GM19467 (cell line): ENCODE measurements at regions not wholly inside any gene's neighbourhood (a gene's known extent, or its start where the extent isn't known, plus 50 kb on each side); places are given as distances from the start of the nearest gene placed in this dataset.

Experiments used
- ATAC-seq: cut with Tn5 transposase; IDR thresholded peaks from one replicate; pipeline ENCODE4 v1.9.1; 2021; ENCODE audit warnings: mild to moderate bottlenecking, moderate library complexity; ENCODE audit not compliant: unreplicated experiment

DNA sequence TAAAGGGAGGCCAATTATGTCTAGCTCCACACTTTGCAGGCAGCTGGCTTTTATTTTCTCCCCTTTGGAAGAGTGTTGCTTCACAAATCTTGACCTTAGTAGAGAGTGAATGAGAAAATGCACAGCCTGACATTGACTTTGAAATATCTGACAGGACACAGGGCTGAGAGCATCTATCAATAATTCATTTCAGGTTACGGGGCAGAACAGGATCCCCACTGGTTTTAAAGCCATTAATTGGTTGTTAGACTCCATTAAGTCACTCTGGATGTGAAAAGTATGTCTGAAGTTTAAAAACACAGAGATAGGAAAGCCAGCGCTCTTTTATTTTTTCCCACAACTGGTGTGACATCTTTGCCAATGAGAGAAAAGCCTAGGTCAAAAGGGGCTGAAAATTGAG lies 251.9 kb upstream of the TMC3 start:
- ATAC-seq: no peak

GRCh38 chr15:81619002-81619401 lies 245.0 kb upstream of the TMC3 start:
- ATAC-seq: no peak

- no peak for ATAC-seq
Measured at GRCh38 chr15:81612631-81613030, 238.6 kb upstream of the TMC3 start.

DNA sequence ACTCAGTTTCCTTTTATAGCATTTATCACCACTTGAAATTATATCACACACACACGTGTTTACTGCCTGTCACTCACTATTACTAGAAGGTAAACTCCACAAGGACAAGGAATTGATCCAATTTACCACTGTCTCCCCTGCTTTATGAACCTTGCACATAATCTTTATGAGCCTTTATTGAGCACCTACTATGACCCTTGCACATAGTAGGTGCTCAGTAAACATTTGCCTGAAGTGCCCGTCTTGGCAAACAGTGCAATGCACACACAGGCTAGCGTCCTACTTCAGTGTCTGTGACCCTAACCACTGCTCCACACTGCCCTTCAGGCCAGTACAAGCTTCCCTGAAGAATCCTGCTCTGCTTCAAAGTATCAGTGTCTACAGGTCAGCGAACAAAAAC lies 237.7 kb upstream of the TMC3 start:
- no peak for ATAC-seq

- ATAC-seq: no peak
Measured at GRCh38 chr15:81608309-81608829, 234.4 kb upstream of the TMC3 start.

DNA sequence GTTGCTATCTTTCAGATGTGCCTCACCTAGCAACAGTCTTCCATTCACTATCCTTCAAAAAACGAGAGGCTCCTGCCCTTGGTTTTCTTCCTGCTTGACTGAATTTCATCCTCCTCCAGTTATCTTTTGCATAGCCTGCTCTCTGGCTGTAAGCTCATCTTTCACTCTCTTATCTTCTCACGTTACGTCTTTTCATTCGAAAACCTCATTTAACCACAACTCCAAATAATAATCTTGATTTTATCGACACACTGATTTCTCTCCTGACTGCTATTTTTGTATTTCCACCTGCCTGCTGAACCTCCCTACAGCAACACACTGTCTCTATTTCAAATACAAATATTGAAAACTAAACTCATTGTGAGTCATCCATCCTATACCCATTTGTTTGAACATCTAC lies 230.7 kb upstream of the TMC3 start:
- ATAC-seq: no peak

DNA sequence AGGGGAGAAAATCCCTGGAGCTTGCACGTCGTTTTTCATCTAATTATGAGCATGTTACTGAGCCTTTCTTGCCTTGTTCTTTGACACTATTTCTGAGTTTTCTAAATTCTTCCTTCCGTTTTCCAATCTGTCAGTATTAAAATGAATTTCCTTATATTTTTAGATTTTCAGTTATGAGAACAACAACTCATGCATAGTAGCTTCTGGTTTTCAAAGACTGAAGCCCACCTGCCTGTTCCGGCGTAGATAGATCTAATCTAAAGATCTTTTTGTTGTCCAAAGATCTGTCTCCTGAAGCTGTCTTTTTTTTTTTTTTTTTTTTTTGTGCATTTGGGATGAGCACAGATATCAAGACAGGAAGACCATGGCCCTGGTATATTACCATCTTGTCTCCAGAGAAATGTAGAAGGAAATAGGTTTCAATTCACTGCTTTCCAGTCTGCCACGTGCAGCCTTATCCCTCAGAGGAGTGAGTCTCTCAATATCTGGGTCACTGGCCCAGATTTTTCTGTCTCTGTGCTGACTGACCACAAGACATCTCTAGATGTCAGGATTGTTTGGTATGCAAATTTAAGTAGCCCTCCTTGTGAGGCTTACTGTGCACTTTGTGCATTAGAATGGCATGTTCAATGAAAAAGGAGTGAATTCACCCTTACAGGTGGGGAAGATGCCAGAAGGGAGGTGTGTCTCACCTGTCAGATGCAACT lies 222.3 kb upstream of the TMC3 start:
- ATAC-seq: no peak

DNA sequence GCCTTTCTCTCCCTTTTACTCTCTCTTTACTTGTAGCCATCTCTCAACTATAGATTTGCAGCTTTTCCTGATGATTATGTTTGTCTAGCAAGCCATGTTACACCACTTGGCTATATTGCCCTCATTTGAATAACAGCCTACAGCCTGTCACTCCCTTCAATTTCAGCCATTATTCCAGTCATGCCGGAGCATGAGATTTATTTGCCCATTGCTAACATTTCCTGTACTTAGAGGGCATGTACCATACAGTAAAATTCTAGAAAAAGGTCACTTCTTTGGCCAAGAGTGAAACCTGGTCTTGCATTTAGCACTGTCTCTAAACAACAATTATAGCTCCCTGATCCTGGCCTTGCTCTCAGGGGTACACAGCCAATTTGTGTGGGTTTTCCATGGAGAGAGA lies 221.7 kb upstream of the TMC3 start:
- no peak for ATAC-seq

- no peak for ATAC-seq
Measured at GRCh38 chr15:81589671-81590070, 215.7 kb upstream of the TMC3 start.

GRCh38 chr15:81575436-81576123 lies 201.6 kb upstream of the TMC3 start:
- no peak for ATAC-seq

DNA sequence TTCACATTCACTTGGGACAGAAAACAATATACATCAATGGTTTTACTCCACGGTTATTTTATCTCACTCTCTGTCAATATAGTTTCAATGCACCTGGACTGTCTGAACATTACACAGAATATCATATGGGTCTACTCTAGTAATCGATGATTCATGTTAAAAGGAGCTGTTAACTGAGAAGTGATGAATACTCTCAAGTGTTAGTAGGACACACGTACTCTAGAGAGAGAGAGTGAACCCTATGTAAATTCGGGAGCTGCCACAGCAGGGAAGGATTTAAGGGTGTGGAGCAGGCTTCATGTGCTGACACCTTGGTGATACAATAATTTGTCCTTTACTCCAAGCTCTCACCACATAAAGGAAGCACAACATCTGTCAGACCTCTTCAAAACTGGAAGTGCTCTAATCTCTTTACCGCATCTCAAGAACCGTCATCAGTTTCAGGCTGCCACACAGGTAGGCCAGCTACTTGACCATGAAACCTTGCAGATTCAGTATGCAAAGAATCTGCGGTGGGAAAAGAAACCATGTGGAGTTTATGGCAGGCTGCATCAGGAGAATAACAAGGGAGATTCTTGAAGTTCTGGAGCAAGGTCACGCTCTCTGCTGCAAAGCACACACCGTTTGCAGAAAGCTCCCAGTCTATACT lies 199.2 kb upstream of the TMC3 start:
- no peak for ATAC-seq

- no peak for ATAC-seq
Measured at GRCh38 chr15:81572190-81572589, 198.2 kb upstream of the TMC3 start.

GRCh38 chr15:81569286-81570080 lies 195.5 kb upstream of the TMC3 start:
- no peak for ATAC-seq

DNA sequence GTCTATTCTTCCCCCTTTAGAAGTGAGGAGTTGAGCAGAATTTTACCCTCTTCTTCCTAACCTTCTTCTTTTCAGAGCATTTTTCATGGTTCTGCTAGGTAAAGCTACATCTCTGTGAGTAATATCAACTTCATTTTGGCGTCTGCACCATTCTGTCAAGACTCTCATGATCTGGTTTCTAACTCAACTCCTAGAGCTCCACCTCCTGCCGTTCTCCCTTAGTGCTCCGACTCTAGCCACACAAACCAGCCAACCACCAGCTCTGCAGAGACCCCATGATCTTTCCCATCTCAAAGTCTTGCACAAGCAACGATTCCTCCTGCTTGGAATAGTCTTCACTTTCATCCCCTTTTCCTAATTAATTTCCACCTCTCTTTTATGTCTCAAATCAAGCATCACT lies 193.9 kb upstream of the TMC3 start:
- no peak for ATAC-seq

GRCh38 chr15:81562986-81563385 lies 189.0 kb upstream of the TMC3 start:
- ATAC-seq: no peak

- no peak for ATAC-seq
Measured at GRCh38 chr15:81560405-81560804, 186.4 kb upstream of the TMC3 start.

DNA sequence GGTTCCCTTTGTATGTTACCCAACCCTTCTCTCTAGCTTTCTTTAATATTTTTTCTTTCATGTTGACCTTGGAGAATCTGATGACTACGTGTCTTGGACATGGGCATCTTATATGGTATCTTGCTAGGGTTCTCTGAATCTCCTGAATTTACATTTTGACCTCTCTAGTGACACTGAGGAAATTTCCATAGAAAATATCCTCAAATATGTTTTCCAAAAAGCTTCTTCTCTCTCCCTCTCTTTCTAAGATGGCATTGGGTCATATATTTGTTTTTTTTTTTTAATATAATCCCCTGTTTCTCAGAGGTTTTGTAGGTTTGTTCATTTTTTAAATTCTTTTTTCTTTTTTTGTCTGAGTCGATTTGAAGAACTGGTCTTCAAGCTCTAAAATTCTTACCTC lies 184.0 kb upstream of the TMC3 start:
- ATAC-seq: no peak

- no peak for ATAC-seq
Measured at GRCh38 chr15:81555346-81555745, 181.3 kb upstream of the TMC3 start.

DNA sequence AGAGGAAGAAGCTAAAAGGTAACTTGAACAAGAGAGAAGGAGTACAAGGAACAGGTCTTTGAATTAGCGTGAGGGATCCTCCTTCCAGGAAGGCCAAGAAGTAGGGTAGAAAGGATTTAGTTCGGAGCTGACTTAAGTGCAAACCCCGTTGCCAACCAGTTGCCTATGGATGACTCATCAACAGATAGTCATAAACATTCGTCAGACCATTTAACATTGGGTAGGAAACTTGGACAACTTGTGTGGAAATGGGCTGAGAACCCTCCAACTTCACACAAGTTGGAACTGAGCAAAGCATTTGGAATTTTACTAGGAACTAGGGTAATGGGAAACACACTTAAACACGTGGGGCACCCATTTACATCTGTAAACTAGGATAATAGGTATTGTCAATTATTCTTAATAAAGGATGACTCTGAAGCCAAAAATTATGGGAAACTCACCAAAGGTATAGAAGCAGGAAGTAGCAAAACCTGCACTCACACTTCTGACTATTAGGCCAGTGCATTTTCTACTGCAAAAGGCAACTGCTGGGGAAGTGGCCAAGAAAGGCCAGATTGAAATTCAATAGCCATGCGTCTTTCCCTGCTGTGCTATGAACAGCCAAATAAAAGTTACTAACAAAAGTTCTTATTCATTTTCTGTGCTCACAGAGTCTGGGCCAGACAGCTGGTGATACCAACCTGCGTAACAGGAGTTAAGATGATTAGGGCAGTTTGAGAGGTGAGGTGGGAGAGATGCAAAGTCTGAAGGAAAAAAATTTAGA lies 174.5 kb upstream of the TMC3 start:
- no peak for ATAC-seq

DNA sequence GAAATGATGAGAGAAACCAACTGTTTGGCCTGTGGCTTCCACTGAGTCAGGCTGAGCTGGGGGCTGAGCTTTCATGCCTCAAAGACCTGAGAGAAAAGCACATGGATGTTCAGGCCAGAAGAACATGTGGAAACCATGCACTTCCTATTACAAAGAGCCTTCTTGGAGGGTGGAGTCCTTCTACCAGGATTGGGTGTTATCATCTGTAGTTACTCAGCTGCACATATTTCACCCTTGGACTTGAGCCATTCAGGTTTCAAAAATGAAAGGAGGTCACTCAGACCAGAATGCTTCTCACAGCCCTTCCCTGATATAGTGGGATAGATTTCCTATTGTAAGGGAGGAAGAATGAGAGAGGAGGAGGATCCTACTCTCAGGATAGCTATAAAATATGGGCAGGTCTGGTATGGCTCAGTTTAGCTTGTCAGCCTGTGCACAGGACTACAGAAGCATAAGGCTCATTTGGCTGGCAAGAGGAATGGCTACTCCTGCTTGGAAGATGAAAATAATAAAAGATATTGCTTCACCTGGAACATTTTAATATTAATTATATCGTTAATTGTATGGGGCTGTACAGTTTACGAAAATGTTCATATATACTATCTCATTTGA lies 173.6 kb upstream of the TMC3 start:
- no peak for ATAC-seq
